GM23338 (cell line): ENCODE measurements at regions not wholly inside any gene's neighbourhood (a gene's known extent, or its start where the extent isn't known, plus 50 kb on each side); places are given as distances from the start of the nearest gene placed in this dataset.
A peak's percentile ranks its signal among the peaks of the same experiment; 100 is the strongest.

ENCODE experiments used
- ATAC-seq: fragments of 200-7000 bp; cut with Tn5 transposase; 3 replicates; pipeline ENCODE4 v1.9.1; 2020
- DNase-seq: peaks from one replicate; pipeline ENCODE4 v3.0.0-alpha.2; 2015; ENCODE audit warnings: low spot score
- H2AFZ ChIP-seq: fragments of 200-600 bp; sonication (generic); 2 replicates; pipeline ENCODE4 v1.8.0; 2016; ENCODE audit warnings: antibody characterized with exemption, mild to moderate bottlenecking, moderate library complexity
- H3F3A ChIP-seq: fragments of 200-600 bp; sonication (generic); replicated peaks from 2 replicates; pipeline ENCODE4 v1.8.0; 2017; ENCODE audit warnings: antibody characterized with exemption, mixed run types, low read depth
- H3K27ac ChIP-seq: fragments of 200-600 bp; sonication (generic); 2 replicates; pipeline ENCODE4 v1.6.1; 2016; ENCODE audit warnings: low read depth
- H3K27me3 ChIP-seq: fragments of 200-600 bp; sonication (generic); 2 replicates; pipeline ENCODE4 v1.8.0; 2016; ENCODE audit warnings: mild to moderate bottlenecking, mixed run types, moderate library complexity; ENCODE audit not compliant: insufficient read depth
- H3K36me3 ChIP-seq: fragments of 200-600 bp; sonication (generic); 2 replicates; pipeline ENCODE4 v1.8.0; 2016; ENCODE audit warnings: mild to moderate bottlenecking; ENCODE audit not compliant: insufficient read depth
- H3K4me1 ChIP-seq: fragments of 200-600 bp; sonication (generic); 2 replicates; pipeline ENCODE4 v1.8.0; 2016; ENCODE audit warnings: mild to moderate bottlenecking, moderate library complexity; ENCODE audit not compliant: insufficient read depth
- H3K4me2 ChIP-seq: fragments of 200-600 bp; sonication (generic); 2 replicates; pipeline ENCODE4 v1.7.1; 2017; ENCODE audit warnings: mixed run types
- H3K4me3 ChIP-seq: fragments of 200-600 bp; sonication (generic); 2 replicates; pipeline ENCODE4 v1.6.1; 2016; ENCODE audit warnings: mixed run types
- H3K79me2 ChIP-seq: fragments of 200-600 bp; sonication (generic); replicated peaks from 2 replicates; pipeline ENCODE4 v1.8.0; 2017; ENCODE audit warnings: mild to moderate bottlenecking; ENCODE audit not compliant: insufficient read depth
- H3K9me2 ChIP-seq: fragments of 200-600 bp; sonication (generic); 2 replicates; pipeline ENCODE4 v1.8.0; 2017; ENCODE audit not compliant: insufficient read depth
- H4K20me1 ChIP-seq: fragments of 200-600 bp; sonication (generic); replicated peaks from 2 replicates; pipeline ENCODE4 v1.8.0; 2017; ENCODE audit warnings: mild to moderate bottlenecking; ENCODE audit not compliant: insufficient read depth
- H3K27ac Mint-ChIP-seq: 2 replicates; pipeline ENCODE4 v1.8.0; 2020; ENCODE audit warnings: inconsistent platforms, mild to moderate bottlenecking, moderate library complexity, mixed read lengths
- H3K27me3 Mint-ChIP-seq: 3 replicates; pipeline ENCODE4 v1.8.0; 2022; ENCODE audit warnings: low read depth, mild to moderate bottlenecking, moderate library complexity, mixed read lengths, inconsistent platforms; ENCODE audit not compliant: insufficient read depth, poor library complexity
- H3K36me3 Mint-ChIP-seq: 3 replicates; pipeline ENCODE4 v1.8.0; 2021; ENCODE audit warnings: low read depth, mild to moderate bottlenecking, inconsistent platforms, moderate library complexity, mixed read lengths
- H3K4me1 Mint-ChIP-seq: 3 replicates; pipeline ENCODE4 v1.8.0; 2020; ENCODE audit warnings: mild to moderate bottlenecking, inconsistent platforms, mixed read lengths
- H3K4me3 Mint-ChIP-seq: 3 replicates; pipeline ENCODE4 v1.8.0; 2021; ENCODE audit warnings: moderate library complexity, mild to moderate bottlenecking, inconsistent platforms, mixed read lengths
- H3K9me3 Mint-ChIP-seq: 3 replicates; pipeline ENCODE4 v1.8.0; 2020; ENCODE audit warnings: moderate library complexity, mild to moderate bottlenecking, inconsistent platforms, mixed read lengths
- CREB1 ChIP-seq: fragments of 250-450 bp; sonication (Bioruptor Pico); IDR thresholded peaks from 2 replicates; pipeline ENCODE4 v1.5.0; 2020; ENCODE audit warnings: low read depth, mild to moderate bottlenecking, moderate library complexity
- EZH2 ChIP-seq: fragments of 200-600 bp; sonication (generic); IDR thresholded peaks from one replicate; pipeline ENCODE4 v1.8.0; 2017; ENCODE audit warnings: antibody characterized with exemption, mild to moderate bottlenecking, low read depth; ENCODE audit not compliant: unreplicated experiment
- POLR2AphosphoS5 ChIP-seq: IDR thresholded peaks from 2 replicates; pipeline ENCODE4 v1.6.1; 2016; ENCODE audit warnings: antibody characterized with exemption, low read depth
- STAT1 ChIP-seq: IDR thresholded peaks from one replicate; pipeline ENCODE4 v1.6.1; 2016; ENCODE audit warnings: antibody characterized with exemption; ENCODE audit not compliant: unreplicated experiment
- ZNF331 ChIP-seq: fragments of 250-450 bp; sonication (Bioruptor Pico); IDR thresholded peaks from 2 replicates; pipeline ENCODE4 v1.5.0; 2020; ENCODE audit warnings: low read depth, mild to moderate bottlenecking, moderate library complexity
- TF ChIP-seq, protein P1 (sequence below): IDR thresholded peaks from one replicate; pipeline ENCODE4 v1.6.1; 2018; ENCODE audit warnings: antibody characterized with exemption; ENCODE audit not compliant: unreplicated experiment
- TF ChIP-seq, protein P2 (sequence below): fragments of 250-450 bp; sonication (Bioruptor Pico); IDR thresholded peaks from 2 replicates; pipeline ENCODE4 v1.5.0; 2020; ENCODE audit warnings: mild to moderate bottlenecking, moderate library complexity
- TF ChIP-seq, protein P3 (sequence below): IDR thresholded peaks from 2 replicates; pipeline ENCODE4 v1.6.1; 2016; ENCODE audit warnings: antibody characterized with exemption

DNA sequence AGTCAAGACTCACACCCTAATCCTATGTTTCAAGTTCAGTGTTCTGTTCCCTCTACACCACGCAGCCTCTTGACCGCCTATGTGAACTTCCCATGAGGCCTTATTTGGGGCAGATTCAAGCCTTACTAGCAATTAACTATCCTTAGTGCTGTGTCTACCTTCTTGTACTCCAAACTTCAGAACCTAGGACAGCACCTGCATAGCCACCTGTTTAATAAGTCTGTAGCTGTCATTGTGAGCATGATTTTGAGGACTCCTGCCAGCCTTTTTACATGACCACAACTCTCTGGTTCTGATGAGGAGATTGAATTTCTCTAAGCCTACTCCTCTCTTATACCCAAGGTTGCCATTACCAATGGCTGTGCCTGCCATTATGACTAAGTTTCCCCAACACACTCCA lies 50.8 kb upstream of the PCSK1 start:
- no peaks in the 10 kb centered on the region for H3F3A ChIP-seq
- H3K27me3 Mint-ChIP-seq: peaks cover 2% of the 10 kb centered on the region
- H3K4me1 ChIP-seq: no peaks in the 10 kb centered on the region
- peak; percentile 73 for ATAC-seq
- no peaks in the 10 kb centered on the region for H3K4me1 Mint-ChIP-seq
- H4K20me1 ChIP-seq: no peaks in the 10 kb centered on the region
- H3K4me3 Mint-ChIP-seq: no peak overlapping the region
- no peaks in the 10 kb centered on the region for H3K79me2 ChIP-seq
- H3K9me3 Mint-ChIP-seq: no peaks in the 10 kb centered on the region
- DNase-seq: peak; percentile 67
- H3K4me2 ChIP-seq: no peak overlapping the region
- H3K27ac Mint-ChIP-seq: no peak overlapping the region
- no peak overlapping the region for H2AFZ ChIP-seq
- no peaks in the 10 kb centered on the region for H3K36me3 Mint-ChIP-seq
- no peaks in the 10 kb centered on the region for H3K36me3 ChIP-seq
- no peak for TF ChIP-seq ZNF331 (CRISPR knock-in tag)
- TF ChIP-seq, protein P1, sequence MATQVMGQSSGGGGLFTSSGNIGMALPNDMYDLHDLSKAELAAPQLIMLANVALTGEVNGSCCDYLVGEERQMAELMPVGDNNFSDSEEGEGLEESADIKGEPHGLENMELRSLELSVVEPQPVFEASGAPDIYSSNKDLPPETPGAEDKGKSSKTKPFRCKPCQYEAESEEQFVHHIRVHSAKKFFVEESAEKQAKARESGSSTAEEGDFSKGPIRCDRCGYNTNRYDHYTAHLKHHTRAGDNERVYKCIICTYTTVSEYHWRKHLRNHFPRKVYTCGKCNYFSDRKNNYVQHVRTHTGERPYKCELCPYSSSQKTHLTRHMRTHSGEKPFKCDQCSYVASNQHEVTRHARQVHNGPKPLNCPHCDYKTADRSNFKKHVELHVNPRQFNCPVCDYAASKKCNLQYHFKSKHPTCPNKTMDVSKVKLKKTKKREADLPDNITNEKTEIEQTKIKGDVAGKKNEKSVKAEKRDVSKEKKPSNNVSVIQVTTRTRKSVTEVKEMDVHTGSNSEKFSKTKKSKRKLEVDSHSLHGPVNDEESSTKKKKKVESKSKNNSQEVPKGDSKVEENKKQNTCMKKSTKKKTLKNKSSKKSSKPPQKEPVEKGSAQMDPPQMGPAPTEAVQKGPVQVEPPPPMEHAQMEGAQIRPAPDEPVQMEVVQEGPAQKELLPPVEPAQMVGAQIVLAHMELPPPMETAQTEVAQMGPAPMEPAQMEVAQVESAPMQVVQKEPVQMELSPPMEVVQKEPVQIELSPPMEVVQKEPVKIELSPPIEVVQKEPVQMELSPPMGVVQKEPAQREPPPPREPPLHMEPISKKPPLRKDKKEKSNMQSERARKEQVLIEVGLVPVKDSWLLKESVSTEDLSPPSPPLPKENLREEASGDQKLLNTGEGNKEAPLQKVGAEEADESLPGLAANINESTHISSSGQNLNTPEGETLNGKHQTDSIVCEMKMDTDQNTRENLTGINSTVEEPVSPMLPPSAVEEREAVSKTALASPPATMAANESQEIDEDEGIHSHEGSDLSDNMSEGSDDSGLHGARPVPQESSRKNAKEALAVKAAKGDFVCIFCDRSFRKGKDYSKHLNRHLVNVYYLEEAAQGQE: peak; percentile 89
- H3K9me2 ChIP-seq: peaks cover 3% of the 10 kb centered on the region; the same call in 1 of the 2 replicates
- H3K27ac ChIP-seq: no peak overlapping the region
- H3K4me3 ChIP-seq: no peak overlapping the region
- no peaks in the 10 kb centered on the region for H3K27me3 ChIP-seq

DNA sequence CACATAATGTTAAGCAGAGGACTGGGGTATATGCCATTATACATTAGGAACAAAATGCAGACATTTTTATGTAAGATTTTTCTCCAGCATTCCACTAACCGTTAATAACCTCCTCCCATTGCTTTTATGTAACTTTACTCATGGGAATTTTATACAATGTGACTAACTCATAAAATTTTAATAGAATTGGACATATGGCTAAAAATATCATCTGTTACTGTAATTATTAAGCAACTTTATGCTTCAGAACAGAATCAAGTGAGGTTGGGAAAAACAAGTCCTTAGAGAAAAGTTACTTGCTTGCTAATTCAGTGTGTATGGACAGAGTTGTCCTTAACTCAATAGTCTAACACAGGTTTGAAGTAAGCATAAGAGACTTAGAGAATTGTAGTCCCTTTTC lies 54.8 kb upstream of the PCSK1 start:
- H3K9me3 Mint-ChIP-seq: no peaks in the 10 kb centered on the region
- Histone ChIP-seq H3K4me1 (no peaks in the 10 kb centered on the region), H3K79me2 (no peaks in the 10 kb centered on the region), H3K27ac (no peak overlapping the region), H3K27me3 (no peaks in the 10 kb centered on the region), H4K20me1 (no peaks in the 10 kb centered on the region), H3F3A (no peaks in the 10 kb centered on the region), H2AFZ (no peak overlapping the region), H3K36me3 (no peaks in the 10 kb centered on the region), H3K4me3 (no peak overlapping the region), H3K4me2 (no peak overlapping the region), H3K9me2 (no peaks in the 10 kb centered on the region)
- no peak for DNase-seq
- no peak overlapping the region for H3K27ac Mint-ChIP-seq
- H3K4me3 Mint-ChIP-seq: no peak overlapping the region
- no peaks in the 10 kb centered on the region for H3K4me1 Mint-ChIP-seq
- no peaks in the 10 kb centered on the region for H3K36me3 Mint-ChIP-seq
- H3K27me3 Mint-ChIP-seq: peaks cover 2% of the 10 kb centered on the region
- ATAC-seq: no peak
- TF ChIP-seq, protein P2, sequence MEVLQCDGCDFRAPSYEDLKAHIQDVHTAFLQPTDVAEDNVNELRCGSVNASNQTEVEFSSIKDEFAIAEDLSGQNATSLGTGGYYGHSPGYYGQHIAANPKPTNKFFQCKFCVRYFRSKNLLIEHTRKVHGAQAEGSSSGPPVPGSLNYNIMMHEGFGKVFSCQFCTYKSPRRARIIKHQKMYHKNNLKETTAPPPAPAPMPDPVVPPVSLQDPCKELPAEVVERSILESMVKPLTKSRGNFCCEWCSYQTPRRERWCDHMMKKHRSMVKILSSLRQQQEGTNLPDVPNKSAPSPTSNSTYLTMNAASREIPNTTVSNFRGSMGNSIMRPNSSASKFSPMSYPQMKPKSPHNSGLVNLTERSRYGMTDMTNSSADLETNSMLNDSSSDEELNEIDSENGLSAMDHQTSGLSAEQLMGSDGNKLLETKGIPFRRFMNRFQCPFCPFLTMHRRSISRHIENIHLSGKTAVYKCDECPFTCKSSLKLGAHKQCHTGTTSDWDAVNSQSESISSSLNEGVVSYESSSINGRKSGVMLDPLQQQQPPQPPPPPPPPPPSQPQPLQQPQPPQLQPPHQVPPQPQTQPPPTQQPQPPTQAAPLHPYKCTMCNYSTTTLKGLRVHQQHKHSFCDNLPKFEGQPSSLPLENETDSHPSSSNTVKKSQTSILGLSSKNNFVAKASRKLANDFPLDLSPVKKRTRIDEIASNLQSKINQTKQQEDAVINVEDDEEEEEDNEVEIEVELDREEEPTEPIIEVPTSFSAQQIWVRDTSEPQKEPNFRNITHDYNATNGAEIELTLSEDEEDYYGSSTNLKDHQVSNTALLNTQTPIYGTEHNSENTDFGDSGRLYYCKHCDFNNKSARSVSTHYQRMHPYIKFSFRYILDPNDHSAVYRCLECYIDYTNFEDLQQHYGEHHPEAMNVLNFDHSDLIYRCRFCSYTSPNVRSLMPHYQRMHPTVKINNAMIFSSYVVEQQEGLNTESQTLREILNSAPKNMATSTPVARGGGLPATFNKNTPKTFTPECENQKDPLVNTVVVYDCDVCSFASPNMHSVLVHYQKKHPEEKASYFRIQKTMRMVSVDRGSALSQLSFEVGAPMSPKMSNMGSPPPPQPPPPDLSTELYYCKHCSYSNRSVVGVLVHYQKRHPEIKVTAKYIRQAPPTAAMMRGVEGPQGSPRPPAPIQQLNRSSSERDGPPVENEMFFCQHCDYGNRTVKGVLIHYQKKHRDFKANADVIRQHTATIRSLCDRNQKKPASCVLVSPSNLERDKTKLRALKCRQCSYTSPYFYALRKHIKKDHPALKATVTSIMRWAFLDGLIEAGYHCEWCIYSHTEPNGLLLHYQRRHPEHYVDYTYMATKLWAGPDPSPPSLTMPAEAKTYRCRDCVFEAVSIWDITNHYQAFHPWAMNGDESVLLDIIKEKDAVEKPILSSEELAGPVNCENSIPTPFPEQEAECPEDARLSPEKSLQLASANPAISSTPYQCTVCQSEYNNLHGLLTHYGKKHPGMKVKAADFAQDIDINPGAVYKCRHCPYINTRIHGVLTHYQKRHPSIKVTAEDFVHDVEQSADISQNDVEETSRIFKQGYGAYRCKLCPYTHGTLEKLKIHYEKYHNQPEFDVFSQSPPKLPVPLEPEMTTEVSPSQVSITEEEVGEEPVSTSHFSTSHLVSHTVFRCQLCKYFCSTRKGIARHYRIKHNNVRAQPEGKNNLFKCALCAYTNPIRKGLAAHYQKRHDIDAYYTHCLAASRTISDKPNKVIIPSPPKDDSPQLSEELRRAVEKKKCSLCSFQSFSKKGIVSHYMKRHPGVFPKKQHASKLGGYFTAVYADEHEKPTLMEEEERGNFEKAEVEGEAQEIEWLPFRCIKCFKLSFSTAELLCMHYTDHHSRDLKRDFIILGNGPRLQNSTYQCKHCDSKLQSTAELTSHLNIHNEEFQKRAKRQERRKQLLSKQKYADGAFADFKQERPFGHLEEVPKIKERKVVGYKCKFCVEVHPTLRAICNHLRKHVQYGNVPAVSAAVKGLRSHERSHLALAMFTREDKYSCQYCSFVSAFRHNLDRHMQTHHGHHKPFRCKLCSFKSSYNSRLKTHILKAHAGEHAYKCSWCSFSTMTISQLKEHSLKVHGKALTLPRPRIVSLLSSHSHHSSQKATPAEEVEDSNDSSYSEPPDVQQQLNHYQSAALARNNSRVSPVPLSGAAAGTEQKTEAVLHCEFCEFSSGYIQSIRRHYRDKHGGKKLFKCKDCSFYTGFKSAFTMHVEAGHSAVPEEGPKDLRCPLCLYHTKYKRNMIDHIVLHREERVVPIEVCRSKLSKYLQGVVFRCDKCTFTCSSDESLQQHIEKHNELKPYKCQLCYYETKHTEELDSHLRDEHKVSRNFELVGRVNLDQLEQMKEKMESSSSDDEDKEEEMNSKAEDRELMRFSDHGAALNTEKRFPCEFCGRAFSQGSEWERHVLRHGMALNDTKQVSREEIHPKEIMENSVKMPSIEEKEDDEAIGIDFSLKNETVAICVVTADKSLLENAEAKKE (CRISPR knock-in tag): no peak
- TF ChIP-seq, protein P1: no peak
- TF ChIP-seq EZH2: no peak
- no peak for TF ChIP-seq STAT1
- no peak for TF ChIP-seq CREB1 (CRISPR knock-in tag)
- TF ChIP-seq, protein P3, sequence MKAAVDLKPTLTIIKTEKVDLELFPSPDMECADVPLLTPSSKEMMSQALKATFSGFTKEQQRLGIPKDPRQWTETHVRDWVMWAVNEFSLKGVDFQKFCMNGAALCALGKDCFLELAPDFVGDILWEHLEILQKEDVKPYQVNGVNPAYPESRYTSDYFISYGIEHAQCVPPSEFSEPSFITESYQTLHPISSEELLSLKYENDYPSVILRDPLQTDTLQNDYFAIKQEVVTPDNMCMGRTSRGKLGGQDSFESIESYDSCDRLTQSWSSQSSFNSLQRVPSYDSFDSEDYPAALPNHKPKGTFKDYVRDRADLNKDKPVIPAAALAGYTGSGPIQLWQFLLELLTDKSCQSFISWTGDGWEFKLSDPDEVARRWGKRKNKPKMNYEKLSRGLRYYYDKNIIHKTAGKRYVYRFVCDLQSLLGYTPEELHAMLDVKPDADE: no peak
- no peak for TF ChIP-seq POLR2AphosphoS5
